Ectodermal cell (in vitro differentiated cells): ENCODE measurements at regions not wholly inside any gene's neighbourhood (a gene's known extent, or its start where the extent isn't known, plus 50 kb on each side); places are given as distances from the start of the nearest gene placed in this dataset.

Experiments
- H3K27ac ChIP-seq: 2 replicates; pipeline ENCODE4 v1.7.0; 2013; ENCODE audit warnings: mild to moderate bottlenecking, low read depth, low read length; ENCODE audit not compliant: insufficient read depth, poor library complexity, severe bottlenecking
- H3K27me3 ChIP-seq: 2 replicates; pipeline ENCODE4 v1.7.0; 2013; ENCODE audit warnings: mild to moderate bottlenecking, low read length; ENCODE audit not compliant: insufficient read depth, control insufficient read depth, poor library complexity, severe bottlenecking
- H3K36me3 ChIP-seq: one replicate; pipeline ENCODE4 v1.7.0; 2013; ENCODE audit warnings: low read length; ENCODE audit not compliant: control insufficient read depth, insufficient read depth
- H3K4me1 ChIP-seq: one replicate; pipeline ENCODE4 v1.7.0; 2013; ENCODE audit warnings: low read length; ENCODE audit not compliant: control insufficient read depth, insufficient read depth
- H3K4me3 ChIP-seq: 2 replicates; pipeline ENCODE4 v1.7.0; 2013; ENCODE audit warnings: low read depth, low read length, control low read depth; ENCODE audit not compliant: insufficient read depth
- H3K9me3 ChIP-seq: 2 replicates; pipeline ENCODE4 v1.7.0; 2013; ENCODE audit warnings: mild to moderate bottlenecking, low read length, moderate library complexity; ENCODE audit not compliant: control insufficient read depth
- WGBS, 2 experiments: methylation state at CpG; one replicate each; pipeline ENCODE4 v1.1.7; 2013; ENCODE audit warnings: missing lambda C conversion rate in 2 of 2; 5-methylcytosine and 5-hydroxymethylcytosine counted together

DNA sequence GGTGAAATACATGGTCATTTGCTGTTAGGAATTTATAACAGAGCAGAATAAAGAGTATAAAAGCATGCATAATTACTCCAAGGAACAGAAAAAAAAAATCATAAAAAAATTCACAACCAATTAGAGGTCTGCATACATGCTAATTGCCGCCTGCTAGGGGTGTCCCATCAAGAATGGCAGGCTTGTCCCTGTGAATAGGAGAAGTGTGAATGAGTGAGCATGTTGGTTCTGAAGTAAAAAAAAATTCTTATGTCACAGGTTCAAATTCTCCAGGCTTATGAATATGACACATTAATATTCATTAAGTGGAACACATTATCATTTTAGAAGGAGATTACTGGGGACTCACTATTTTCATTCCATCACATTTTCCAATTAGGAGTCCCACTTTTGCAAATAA is 822.7 kb downstream of the NTRK3 start:
- Histone ChIP-seq H3K27me3 (no peaks in the 10 kb centered on the region), H3K9me3 (no peaks in the 10 kb centered on the region), H3K36me3 (no peaks in the 10 kb centered on the region), H3K4me3 (no peak overlapping the region), H3K27ac (no peak overlapping the region), H3K4me1 (no peaks in the 10 kb centered on the region)
- WGBS, 2 experiments = 90 to 100% methylated on average over 1 of the region's 1 CpG

DNA sequence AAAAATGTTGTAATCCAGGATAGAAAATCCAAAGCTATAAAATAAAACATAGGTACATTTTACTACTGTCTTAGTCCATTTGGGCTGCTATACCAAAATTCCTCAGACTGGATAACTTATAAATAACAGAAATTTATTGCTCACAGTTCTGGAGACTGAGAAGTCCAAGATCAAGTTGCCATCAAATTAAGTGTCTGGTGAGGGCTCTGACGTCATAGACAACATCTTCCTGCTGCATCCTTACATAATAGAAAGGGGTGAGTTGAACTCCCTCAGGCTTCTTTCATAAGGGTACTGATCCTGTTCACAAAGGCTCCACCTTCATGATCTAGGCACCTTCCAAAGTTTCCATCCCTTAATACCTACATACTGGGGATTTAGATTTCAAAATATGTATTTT is 826.8 kb downstream of the NTRK3 start:
- Histone ChIP-seq H3K4me1 (no peaks in the 10 kb centered on the region), H3K9me3 (no peaks in the 10 kb centered on the region), H3K27ac (no peak overlapping the region), H3K27me3 (no peaks in the 10 kb centered on the region), H3K36me3 (no peaks in the 10 kb centered on the region), H3K4me3 (no peak overlapping the region)
- 44 to 56% methylated on average over 1 of the region's 1 CpG for WGBS, 2 experiments

DNA sequence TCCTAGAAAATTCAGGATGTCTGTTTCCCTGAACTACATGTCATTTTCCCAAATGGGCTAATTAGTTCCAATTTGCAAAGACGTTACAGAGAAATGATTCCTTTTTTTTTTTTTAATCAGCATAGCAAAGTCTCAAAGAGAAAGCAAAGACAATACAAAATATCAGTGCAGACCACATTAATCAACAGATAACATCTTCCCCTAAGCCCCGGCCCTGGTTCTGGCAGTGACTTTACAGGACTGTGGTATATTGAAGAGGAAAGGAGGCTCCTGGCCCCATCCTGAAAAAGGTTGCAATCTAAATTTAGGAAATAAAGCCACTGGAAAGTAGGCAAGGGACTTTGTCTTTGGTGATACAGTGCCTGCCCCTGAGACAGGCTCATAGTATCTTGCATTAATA is 836.5 kb downstream of the NTRK3 start:
- 90 to 96% methylated on average over 2 of the region's 2 CpGs for WGBS, 2 experiments
- Histone ChIP-seq H3K4me3 (no peak overlapping the region), H3K27ac (no peak overlapping the region), H3K9me3 (no peaks in the 10 kb centered on the region), H3K36me3 (no peaks in the 10 kb centered on the region), H3K27me3 (no peaks in the 10 kb centered on the region), H3K4me1 (no peaks in the 10 kb centered on the region)

DNA sequence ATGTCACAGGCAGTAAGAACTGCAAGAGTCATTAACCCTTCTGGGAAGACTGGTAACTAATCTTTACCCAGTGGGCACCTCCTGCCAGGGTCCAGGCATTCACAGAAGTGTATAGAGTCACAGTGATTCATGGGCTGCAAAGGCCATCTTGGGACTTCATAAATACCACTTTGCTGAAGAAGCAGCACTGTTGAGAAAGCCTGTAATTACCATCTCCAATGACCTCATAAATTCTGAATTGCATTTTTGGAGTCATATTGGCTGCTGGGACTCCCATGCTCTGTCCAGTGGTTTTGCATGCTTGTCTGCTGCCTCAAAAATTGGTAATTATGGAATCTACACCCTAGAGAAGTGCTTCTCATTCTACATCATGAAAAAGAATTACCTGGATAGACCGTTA is 837.2 kb downstream of the NTRK3 start:
- Histone ChIP-seq H3K36me3 (no peaks in the 10 kb centered on the region), H3K27ac (no peak overlapping the region), H3K9me3 (no peaks in the 10 kb centered on the region), H3K4me1 (no peaks in the 10 kb centered on the region), H3K4me3 (no peak overlapping the region), H3K27me3 (no peaks in the 10 kb centered on the region)
- WGBS, 2 experiments = 95 to 96% methylated on average over 1 of the region's 1 CpG

DNA sequence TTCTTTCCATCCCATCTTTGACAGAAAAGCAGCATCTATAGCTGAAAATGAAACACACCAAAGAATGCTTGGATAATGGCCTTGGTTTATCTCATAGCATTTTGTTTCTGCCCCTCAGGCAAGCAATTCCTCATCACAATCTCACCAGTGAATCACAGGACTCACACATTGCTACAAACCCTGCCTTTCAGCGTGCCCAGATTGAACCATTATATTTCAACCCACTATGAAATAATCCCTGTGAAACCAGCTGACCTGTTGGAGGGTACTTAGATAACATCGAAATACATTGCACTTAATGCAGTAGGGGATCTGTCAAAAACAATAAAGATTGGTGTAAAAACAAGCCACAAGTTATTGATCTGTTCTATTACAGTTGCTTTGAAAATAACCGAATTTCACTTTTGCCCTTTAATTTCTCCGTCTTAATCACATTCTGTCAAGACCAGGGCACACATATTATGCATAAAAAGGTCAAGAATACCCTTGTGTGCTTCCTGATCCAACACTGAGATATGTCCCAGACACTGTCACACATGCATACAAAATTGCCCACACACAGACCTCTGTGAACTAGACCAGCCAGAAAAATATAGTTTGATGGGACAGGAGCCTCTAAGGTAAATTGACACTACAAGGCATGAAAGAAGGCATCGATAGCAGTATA is 839.8 kb downstream of the NTRK3 start:
- Histone ChIP-seq H3K4me3 (no peak overlapping the region), H3K27me3 (no peaks in the 10 kb centered on the region), H3K27ac (no peak overlapping the region), H3K4me1 (no peaks in the 10 kb centered on the region), H3K9me3 (no peaks in the 10 kb centered on the region), H3K36me3 (no peaks in the 10 kb centered on the region)
- whole genome bisulfite sequencing, 2 experiments = 67 to 77% methylated on average over 4 to 5 of the region's 5 CpGs

DNA sequence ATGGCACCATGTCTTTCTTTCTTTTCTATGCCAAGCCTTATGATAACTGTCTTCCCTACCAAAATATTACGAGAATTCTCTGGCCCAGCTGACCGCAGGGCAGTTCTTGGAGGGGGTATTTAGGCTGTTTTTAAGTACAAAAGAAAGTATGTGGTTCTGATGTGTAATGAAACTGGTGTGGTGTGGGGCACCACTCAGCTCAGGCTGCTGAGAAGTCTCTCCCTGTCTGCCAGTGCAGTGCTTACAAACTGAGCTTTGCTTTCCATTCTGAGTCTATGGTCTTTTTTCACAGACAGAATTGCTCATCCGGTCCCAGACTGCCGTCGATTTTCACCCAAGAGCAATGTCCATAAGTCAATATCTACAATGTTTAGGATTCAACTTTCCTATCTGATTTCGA is 847.6 kb downstream of the NTRK3 start:
- WGBS, 2 experiments = 78% methylated on average over 6 of the region's 6 CpGs
- no peaks in the 10 kb centered on the region for H3K27me3 ChIP-seq
- no peaks in the 10 kb centered on the region for H3K9me3 ChIP-seq
- H3K27ac ChIP-seq = no peak overlapping the region
- no peaks in the 10 kb centered on the region for H3K36me3 ChIP-seq
- H3K4me1 ChIP-seq = no peaks in the 10 kb centered on the region
- no peak overlapping the region for H3K4me3 ChIP-seq

DNA sequence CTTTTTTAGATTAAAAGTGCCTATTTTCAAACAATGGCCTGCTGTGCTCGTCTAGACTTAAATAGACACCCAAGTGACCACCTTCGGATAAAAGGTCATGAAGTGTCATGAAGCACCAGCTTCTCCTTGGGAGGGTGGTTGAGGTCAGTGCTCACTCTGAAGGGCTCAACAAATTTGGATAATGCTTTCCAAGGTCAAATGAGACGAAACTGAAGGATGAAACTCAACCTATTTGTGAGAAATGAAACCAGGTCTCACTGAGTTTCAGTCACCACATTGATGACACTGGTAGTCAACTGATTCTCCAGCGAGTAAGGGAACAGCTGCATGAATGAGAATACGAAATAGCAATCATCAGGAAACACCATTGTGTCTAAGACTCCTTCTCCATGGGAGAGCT is 852.6 kb downstream of the NTRK3 start:
- Histone ChIP-seq H3K27ac (no peak overlapping the region), H3K36me3 (no peaks in the 10 kb centered on the region), H3K9me3 (no peaks in the 10 kb centered on the region), H3K4me1 (no peaks in the 10 kb centered on the region), H3K27me3 (no peaks in the 10 kb centered on the region), H3K4me3 (no peak overlapping the region)
- WGBS, 2 experiments = 89 to 90% methylated on average over 5 of the region's 5 CpGs

DNA sequence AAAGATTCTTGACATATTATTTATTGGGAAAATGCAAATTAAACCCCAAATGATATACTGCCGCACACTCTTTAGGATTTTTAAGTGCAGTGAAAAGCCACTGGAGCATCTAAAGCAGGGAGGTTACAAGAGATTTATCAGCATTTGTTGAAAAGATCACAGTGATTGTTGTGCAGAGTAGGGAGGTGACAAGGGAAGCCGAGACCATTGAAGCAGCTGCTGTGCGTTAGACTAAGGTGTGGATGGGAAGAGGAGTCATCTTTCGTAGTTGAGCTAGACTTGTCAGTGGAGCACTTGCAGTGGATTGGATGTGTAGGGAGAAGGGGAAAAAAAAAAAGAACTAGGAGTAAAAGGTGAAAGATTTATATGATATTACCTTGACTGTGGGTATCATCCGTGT is 854.6 kb downstream of the NTRK3 start:
- Histone ChIP-seq H3K4me3 (no peak overlapping the region), H3K27ac (no peak overlapping the region), H3K36me3 (no peaks in the 10 kb centered on the region), H3K9me3 (no peaks in the 10 kb centered on the region), H3K4me1 (no peaks in the 10 kb centered on the region), H3K27me3 (no peaks in the 10 kb centered on the region)
- WGBS, 2 experiments = 70 to 80% methylated on average over 4 of the region's 5 CpGs

DNA sequence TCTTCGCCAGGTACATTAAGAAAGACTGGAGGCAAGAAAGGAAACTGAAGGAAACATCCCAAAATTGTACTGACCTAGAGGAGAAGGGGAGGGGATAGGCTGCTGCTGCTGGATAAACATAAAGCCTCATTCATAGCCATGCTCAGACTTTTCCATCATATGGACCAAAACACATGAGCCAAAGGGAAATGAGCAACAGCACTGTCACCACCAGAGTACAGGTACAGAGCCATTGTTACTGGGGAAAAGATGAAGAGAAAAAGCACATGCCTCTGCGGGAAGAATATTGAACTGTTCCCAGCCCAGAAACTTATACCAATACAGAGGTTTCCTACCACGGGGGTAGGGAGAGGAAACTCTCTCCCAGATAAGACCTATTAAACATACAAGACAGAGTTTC is 861.9 kb downstream of the NTRK3 start:
- Histone ChIP-seq H3K36me3 (no peaks in the 10 kb centered on the region), H3K9me3 (peaks cover 3% of the 10 kb centered on the region), H3K4me1 (no peaks in the 10 kb centered on the region), H3K27ac (no peak overlapping the region), H3K27me3 (no peaks in the 10 kb centered on the region), H3K4me3 (no peak overlapping the region)
- WGBS, 2 experiments = 90 to 100% methylated on average over 1 to 3 of the region's 3 CpGs

DNA sequence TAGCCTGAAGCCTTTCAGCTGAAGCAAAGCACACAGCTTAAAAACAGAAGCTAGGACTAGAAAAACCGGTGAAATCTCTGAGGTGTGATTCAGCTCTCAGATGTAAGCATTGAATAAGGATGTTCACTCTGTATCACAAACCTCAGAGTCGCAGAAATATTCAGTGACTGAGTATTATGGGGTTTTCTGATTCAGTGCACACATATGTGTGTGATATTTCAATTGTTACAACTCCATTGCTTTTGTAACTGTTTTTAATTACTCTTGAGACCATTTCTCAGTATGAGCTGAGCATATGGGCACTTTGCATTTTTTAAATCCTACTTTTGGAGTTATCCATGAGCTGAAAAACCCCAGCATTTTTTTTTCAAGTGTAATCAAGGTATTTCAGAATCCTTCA is 868.8 kb downstream of the NTRK3 start:
- no peaks in the 10 kb centered on the region for H3K4me1 ChIP-seq
- no peaks in the 10 kb centered on the region for H3K9me3 ChIP-seq
- H3K27me3 ChIP-seq = no peaks in the 10 kb centered on the region
- no peaks in the 10 kb centered on the region for H3K36me3 ChIP-seq
- whole genome bisulfite sequencing, 2 experiments = 92 to 96% methylated on average over 2 of the region's 2 CpGs
- no peak overlapping the region for H3K27ac ChIP-seq
- H3K4me3 ChIP-seq = no peak overlapping the region

DNA sequence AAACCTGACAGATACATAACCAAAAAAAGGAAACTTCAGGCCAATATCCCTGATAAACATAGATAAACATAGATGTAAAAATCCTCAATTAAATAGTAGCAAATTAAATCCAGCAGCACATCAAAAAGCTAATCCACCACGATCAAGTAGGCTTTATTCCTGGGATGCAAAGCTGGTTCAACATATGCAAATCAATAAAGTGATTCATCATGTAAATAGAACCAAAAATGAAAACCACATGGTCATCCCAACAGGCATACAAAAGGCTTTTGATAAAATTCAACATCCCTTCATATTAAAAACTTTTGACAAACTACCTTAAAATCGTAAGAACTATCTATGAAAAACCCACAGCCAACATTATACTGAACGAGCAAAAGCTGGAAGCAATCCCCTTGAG is 882.2 kb downstream of the NTRK3 start:
- H3K36me3 ChIP-seq = no peaks in the 10 kb centered on the region
- 58 to 80% methylated on average over 3 of the region's 3 CpGs for WGBS, 2 experiments
- H3K9me3 ChIP-seq = no peaks in the 10 kb centered on the region
- no peaks in the 10 kb centered on the region for H3K27me3 ChIP-seq
- no peak overlapping the region for H3K27ac ChIP-seq
- H3K4me1 ChIP-seq = no peaks in the 10 kb centered on the region
- no peak overlapping the region for H3K4me3 ChIP-seq
